B cell (primary cell): ENCODE measurements at regions not wholly inside any gene's neighbourhood (a gene's known extent, or its start where the extent isn't known, plus 50 kb on each side); places are given as distances from the start of the nearest gene placed in this dataset.

ENCODE experiments used
- ATAC-seq: fragments of 200-7000 bp; cut with Tn5 transposase; one replicate; pipeline ENCODE4 v1.10.0; 2021; ENCODE audit warnings: low read depth, mild to moderate bottlenecking, moderate number of reproducible peaks, moderate library complexity
- CTCF ChIA-PET: fragments of 350-600 bp; sonication (Branson Sonifier 250); formaldehyde crosslinking; loops from one replicate; lab custom pipeline; 2021; ENCODE audit warnings: antibody characterized with exemption, inconsistent platforms; lab: Charles Lee
- POLR2A ChIA-PET: fragments of 350-600 bp; sonication (Branson Sonifier 250); formaldehyde crosslinking; loops from one replicate; lab custom pipeline; 2021; ENCODE audit warnings: antibody characterized with exemption; lab: Charles Lee
- DNase-seq: peaks from one replicate; pipeline ENCODE4 v3.0.0; 2013
- H2AFZ ChIP-seq: 2 replicates; pipeline ENCODE4 v1.6.1; 2012; ENCODE audit warnings: mild to moderate bottlenecking, low read depth, low read length; ENCODE audit not compliant: insufficient read depth, poor library complexity, severe bottlenecking
- H3K27ac ChIP-seq, 2 donors: 1 replicate in 1 of 2; 2 replicates in 1 of 2; pipeline ENCODE4 v1.5.1; 2012 to 2013; ENCODE audit warnings: low read length in 2 of 2, mild to moderate bottlenecking in 2 of 2, moderate library complexity in 1 of 2
- H3K27me3 ChIP-seq, 4 experiments: fragments of 200-600 bp in 1 of 4; sonication (generic) in 1 of 4; replicated peaks in 1 of 4; 1 replicate in 2 of 4; 2 replicates in 2 of 4; pipeline versions ENCODE4 v1.6.1 to v1.7.0; 2013 to 2016; ENCODE audit warnings: low read length in 3 of 4, mild to moderate bottlenecking in 2 of 4, mixed read lengths in 1 of 4, moderate library complexity in 1 of 4; ENCODE audit not compliant: insufficient read depth in 4 of 4, control insufficient read depth in 3 of 4; ENCODE audit errors: control extremely low read depth in 1 of 4
- H3K36me3 ChIP-seq, 2 experiments: replicated peaks in 1 of 2; 1 replicate in 1 of 2; 2 replicates in 1 of 2; pipeline versions ENCODE4 v1.6.1 to v1.7.1; 2013; ENCODE audit warnings: low read length in 1 of 2; ENCODE audit not compliant: insufficient read depth in 2 of 2, control insufficient read depth in 1 of 2; ENCODE audit errors: control extremely low read depth in 1 of 2, extremely low read depth in 1 of 2
- H3K4me1 ChIP-seq, 2 donors: fragments of 200-600 bp in 1 of 2; sonication (generic) in 1 of 2; 1 replicate in 1 of 2; 2 replicates in 1 of 2; pipeline versions ENCODE4 v1.5.1 to v1.6.1; 2013 to 2017; ENCODE audit warnings: low read length in 2 of 2; ENCODE audit not compliant: control insufficient read depth in 2 of 2, insufficient read depth in 2 of 2
- H3K4me2 ChIP-seq: replicated peaks from 2 replicates; pipeline ENCODE3; 2012; ENCODE audit warnings: mild to moderate bottlenecking, low read depth, low read length; ENCODE audit not compliant: poor library complexity, severe bottlenecking
- H3K4me3 ChIP-seq, 5 experiments: fragments of 200-600 bp in 1 of 5; sonication (generic) in 1 of 5; 1 replicate in 3 of 5; 2 replicates in 2 of 5; pipeline versions ENCODE4 v1.5.1 to v1.7.0; 2011 to 2016; ENCODE audit warnings: low read length in 4 of 5, mild to moderate bottlenecking in 4 of 5, low read depth in 2 of 5, control low read depth in 1 of 5, moderate library complexity in 1 of 5; ENCODE audit not compliant: insufficient read depth in 1 of 5; ENCODE audit errors: control extremely low read depth in 1 of 5, extremely low read depth in 1 of 5
- H3K79me2 ChIP-seq: fragments of 200-600 bp; sonication (generic); one replicate; pipeline ENCODE4 v1.6.0; 2016; ENCODE audit warnings: low read length; ENCODE audit not compliant: control insufficient read depth, insufficient read depth
- H3K9ac ChIP-seq: fragments of 200-600 bp; sonication (generic); 2 replicates; pipeline ENCODE4 v1.6.1; 2017; ENCODE audit warnings: mild to moderate bottlenecking, low read length, moderate library complexity
- H3K9me3 ChIP-seq, 3 donors: one replicate each; pipeline versions ENCODE4 v1.6.1 to v1.7.1; 2013; ENCODE audit warnings: low read length in 2 of 3; ENCODE audit not compliant: control insufficient read depth in 2 of 3, insufficient read depth in 1 of 3; ENCODE audit errors: control extremely low read depth in 1 of 3
- H4K20me1 ChIP-seq: 2 replicates; pipeline ENCODE4 v1.6.0; 2012; ENCODE audit warnings: mild to moderate bottlenecking, low read length; ENCODE audit not compliant: insufficient read depth, control insufficient read depth, poor library complexity, severe bottlenecking
- H3K27ac Mint-ChIP-seq: one replicate; pipeline ENCODE4 v1.8.0; 2021; ENCODE audit warnings: mixed read lengths
- H3K27me3 Mint-ChIP-seq: one replicate; pipeline ENCODE4 v1.8.0; 2021; ENCODE audit warnings: mixed read lengths
- H3K4me1 Mint-ChIP-seq: one replicate; pipeline ENCODE4 v1.8.0; 2021; ENCODE audit warnings: mixed read lengths
- H3K4me3 Mint-ChIP-seq: one replicate; pipeline ENCODE4 v1.8.0; 2021; ENCODE audit warnings: mixed read lengths
- H3K9me3 Mint-ChIP-seq: one replicate; pipeline ENCODE4 v1.8.0; 2022; ENCODE audit warnings: mixed read lengths; ENCODE audit not compliant: insufficient read depth
- EZH2 ChIP-seq: IDR thresholded peaks from 2 replicates; pipeline ENCODE4 v1.6.1; 2012; ENCODE audit warnings: borderline replicate concordance, low read depth, mild to moderate bottlenecking, moderate library complexity, low read length; ENCODE audit not compliant: insufficient read depth, poor library complexity, severe bottlenecking
- WGBS: methylation state at CpG from one replicate; pipeline ENCODE4 v1.1.5; 2013; ENCODE audit warnings: missing lambda C conversion rate; ENCODE audit not compliant: insufficient coverage; 5-methylcytosine and 5-hydroxymethylcytosine counted together
- intact Hi-C: fragments of 100-400 bp; cut with micrococcal nuclease; formaldehyde crosslinking; loops from one replicate; pipeline ENCODE4 v1.10.0; 2022
- TF ChIP-seq, protein P1 (sequence below): fragments of 200-600 bp; IDR thresholded peaks from one replicate; pipeline ENCODE4 v1.8.0; 2022; ENCODE audit warnings: antibody characterized with exemption, mild to moderate bottlenecking

DNA sequence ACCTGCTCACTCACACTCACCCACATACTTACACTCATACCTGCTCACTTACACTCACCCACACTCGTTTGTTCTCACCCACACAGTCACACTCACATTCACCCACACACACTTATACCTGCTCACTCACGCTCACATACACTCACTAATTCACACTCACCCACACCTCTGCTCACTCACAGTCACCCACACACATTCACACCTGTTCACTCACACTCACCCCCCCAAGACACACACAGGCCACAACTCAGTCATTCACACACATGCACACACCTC is 436.2 kb downstream of the BCL11B start:
- ChIA-PET CTCF (no interaction called here), POLR2A (no interaction called here)
- Mint-ChIP-seq H3K9me3 (no peaks in the 10 kb centered on the region), H3K27ac (no peak overlapping the region), H3K4me3 (no peak overlapping the region), H3K4me1 (no peaks in the 10 kb centered on the region), H3K27me3 (no peaks in the 10 kb centered on the region)
- H3K36me3 ChIP-seq: no peaks in the 10 kb centered on the region
- H3K27ac ChIP-seq: no peak overlapping the region
- intact Hi-C loops: no loop called here
- H3K4me3 ChIP-seq: no peak overlapping the region
- TF ChIP-seq EZH2: no peak
- TF ChIP-seq, protein P1, sequence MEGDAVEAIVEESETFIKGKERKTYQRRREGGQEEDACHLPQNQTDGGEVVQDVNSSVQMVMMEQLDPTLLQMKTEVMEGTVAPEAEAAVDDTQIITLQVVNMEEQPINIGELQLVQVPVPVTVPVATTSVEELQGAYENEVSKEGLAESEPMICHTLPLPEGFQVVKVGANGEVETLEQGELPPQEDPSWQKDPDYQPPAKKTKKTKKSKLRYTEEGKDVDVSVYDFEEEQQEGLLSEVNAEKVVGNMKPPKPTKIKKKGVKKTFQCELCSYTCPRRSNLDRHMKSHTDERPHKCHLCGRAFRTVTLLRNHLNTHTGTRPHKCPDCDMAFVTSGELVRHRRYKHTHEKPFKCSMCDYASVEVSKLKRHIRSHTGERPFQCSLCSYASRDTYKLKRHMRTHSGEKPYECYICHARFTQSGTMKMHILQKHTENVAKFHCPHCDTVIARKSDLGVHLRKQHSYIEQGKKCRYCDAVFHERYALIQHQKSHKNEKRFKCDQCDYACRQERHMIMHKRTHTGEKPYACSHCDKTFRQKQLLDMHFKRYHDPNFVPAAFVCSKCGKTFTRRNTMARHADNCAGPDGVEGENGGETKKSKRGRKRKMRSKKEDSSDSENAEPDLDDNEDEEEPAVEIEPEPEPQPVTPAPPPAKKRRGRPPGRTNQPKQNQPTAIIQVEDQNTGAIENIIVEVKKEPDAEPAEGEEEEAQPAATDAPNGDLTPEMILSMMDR: no peak
- H4K20me1 ChIP-seq: no peaks in the 10 kb centered on the region
- no peak overlapping the region for H3K9ac ChIP-seq
- H3K9me3 ChIP-seq: peaks cover 0 to 55% (median 0%) of the 10 kb centered on the region in 3 donors
- H3K4me1 ChIP-seq: no peaks in the 10 kb centered on the region
- H3K79me2 ChIP-seq: no peaks in the 10 kb centered on the region
- ATAC-seq: no peak
- no peak for DNase-seq
- H3K27me3 ChIP-seq: no peaks in the 10 kb centered on the region
- no peak overlapping the region for H2AFZ ChIP-seq
- H3K4me2 ChIP-seq: no peak overlapping the region
- 75% methylated on average over 2 of the region's 2 CpGs for WGBS

DNA sequence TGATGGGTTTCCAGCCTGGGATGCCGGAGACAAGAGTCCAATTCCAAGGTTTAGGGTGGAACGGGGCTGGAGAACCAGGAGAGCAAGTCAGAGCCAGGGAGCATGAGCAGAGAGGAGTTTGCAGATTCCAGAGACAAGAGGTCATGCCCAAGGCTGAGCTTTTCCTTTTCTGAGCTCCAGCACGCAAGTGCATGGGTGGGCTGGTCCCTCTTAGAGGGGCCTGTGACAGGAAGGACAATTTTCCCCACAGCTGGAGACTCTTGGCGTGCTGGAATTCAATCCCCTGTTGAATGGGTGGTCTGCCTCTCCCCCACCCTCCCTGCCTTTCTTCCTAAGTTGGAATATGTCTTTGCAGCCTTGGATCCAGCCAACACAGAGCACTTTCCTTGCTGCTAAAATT is 431.9 kb downstream of the BCL11B start:
- 61% methylated on average over 4 of the region's 4 CpGs for WGBS

More for the DNA sequence above, 431.9 kb downstream of the BCL11B start:
- DNase-seq: no peak
- Mint-ChIP-seq H3K4me3 (no peak overlapping the region), H3K27ac (no peak overlapping the region), H3K27me3 (no peaks in the 10 kb centered on the region), H3K9me3 (no peaks in the 10 kb centered on the region), H3K4me1 (no peaks in the 10 kb centered on the region)
- intact Hi-C loops: no loop called here
- ChIA-PET POLR2A (no interaction called here), CTCF (no interaction called here)
- TF ChIP-seq EZH2: no peak
- TF ChIP-seq, protein P1: no peak
- Histone ChIP-seq H3K4me2 (no peak overlapping the region), H3K4me1 (no peaks in the 10 kb centered on the region), H3K27me3 (no peaks in the 10 kb centered on the region), H3K79me2 (no peaks in the 10 kb centered on the region), H2AFZ (no peak overlapping the region), H3K9ac (no peak overlapping the region), H3K4me3 (no peak overlapping the region), H3K36me3 (no peaks in the 10 kb centered on the region), H4K20me1 (no peaks in the 10 kb centered on the region), H3K9me3 (peaks cover 0 to 48% (median 0%) of the 10 kb centered on the region in 3 donors), H3K27ac (no peak overlapping the region)
- no peak for ATAC-seq
